HG02852 (cell line): ENCODE measurements at regions not wholly inside any gene's neighbourhood (a gene's known extent, or its start where the extent isn't known, plus 50 kb on each side); places are given as distances from the start of the nearest gene placed in this dataset.
"Not testable (repeated sequence)": the region's sequence is repeated elsewhere in the genome, so short reads cannot be mapped to it uniquely, and the experiment has no call there.

Experiments
- ATAC-seq: cut with Tn5 transposase; IDR thresholded peaks from one replicate; pipeline ENCODE4 v1.9.1; 2021; ENCODE audit warnings: mild to moderate bottlenecking, moderate library complexity; ENCODE audit not compliant: unreplicated experiment

DNA sequence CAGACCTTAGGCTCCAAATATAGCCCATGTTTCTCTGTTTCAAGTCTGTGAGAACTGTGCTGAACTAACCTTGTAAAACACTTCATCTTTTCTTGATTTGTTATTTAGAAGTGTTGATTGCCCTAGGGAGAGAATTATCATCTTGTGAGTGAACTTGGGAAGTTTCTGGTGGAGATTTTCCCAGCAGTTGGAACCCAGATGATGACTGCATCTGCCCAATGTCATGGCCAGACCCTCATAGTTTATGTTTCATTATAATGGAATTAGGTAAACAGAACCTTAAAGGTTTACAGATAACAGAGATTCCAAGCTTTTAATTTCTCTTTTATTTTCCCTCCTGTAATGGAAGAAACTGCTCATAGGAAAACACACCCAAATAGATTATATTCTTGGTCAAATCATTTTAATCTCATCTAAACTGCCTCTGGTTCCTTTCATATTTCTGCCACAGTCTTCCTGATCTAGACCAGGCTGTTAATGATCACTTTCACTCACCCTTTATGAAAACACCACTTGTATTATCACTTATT, 569.1 kb downstream of the KCTD12 start:
- no peak for ATAC-seq

DNA sequence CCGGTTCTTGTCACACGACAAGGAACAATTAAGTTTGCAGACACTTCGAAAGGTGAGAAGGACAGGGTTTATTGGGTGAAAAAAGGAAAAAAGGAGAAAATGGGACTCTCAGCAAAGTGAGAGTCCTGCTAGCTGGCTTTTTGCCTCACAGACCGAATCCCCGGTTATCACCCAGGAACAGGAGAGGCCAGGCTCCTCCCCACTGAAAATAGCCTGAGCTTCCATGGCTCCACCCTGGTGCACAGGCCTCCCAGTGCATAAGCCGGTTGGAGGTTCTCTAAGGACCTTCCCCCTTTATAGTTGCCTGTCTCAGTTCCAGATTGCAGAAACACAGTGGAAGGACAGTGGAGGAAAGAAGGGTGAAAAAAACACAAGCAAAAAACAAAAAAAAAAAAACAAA, 571.7 kb downstream of the KCTD12 start:
- ATAC-seq = no peak

DNA sequence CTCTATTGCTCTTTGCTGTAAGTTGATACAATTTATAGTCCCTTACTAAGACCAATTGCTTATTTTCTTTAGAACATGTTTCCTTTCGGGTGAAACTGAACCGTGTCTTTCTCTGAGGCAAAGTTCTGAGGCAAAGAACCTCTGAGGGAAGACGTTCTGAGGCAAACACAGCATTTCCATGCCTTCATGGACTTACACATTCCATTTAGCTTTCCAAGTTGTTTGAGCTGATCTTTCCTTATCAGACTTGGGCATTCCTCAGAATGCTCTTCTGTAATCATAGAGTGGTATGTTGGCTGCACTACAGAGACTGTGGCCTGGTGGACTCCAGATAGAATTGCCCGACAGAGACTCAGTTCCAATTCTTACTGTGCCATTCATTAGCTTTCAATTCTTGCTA, 579.1 kb downstream of the KCTD12 start:
- ATAC-seq = no peak

DNA sequence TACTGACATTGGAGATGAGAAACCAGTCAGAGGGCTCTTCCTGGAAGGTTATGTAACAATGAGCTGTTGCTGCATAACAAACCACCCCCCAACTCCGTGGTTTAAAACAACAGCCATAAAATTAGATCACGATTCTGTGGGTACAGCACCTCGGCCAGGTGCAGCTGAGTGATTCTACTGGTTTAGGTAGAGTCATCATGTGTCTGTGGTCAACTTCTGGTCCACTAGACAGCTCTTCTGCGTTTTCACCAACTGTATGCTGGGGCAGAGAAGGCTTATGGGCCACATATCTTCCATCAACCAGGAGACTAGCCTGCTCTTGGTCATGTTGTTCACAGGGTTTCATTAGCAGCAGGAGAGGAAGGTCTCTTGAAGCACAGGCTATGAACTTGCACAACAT, 585.5 kb downstream of the KCTD12 start:
- ATAC-seq = no peak

DNA sequence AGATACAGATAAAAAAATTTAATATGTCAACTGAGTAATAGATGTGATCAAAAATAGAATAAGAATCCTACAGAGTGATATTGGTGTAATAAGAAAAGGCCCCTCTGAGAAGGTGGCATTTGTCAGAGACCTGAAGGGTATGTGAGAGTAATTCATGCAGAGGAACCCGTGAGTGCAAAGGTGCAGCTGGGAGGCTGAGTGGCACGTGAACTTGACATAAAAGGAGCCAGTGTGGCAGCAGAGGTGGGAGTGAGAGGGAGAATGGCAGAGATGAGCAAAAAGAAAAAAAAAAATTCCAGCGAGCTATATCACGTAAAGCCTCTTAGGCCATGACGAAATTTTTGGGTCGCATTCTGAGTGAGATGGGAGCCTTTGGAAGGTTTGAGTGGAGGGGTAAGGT, 588.9 kb downstream of the KCTD12 start:
- ATAC-seq = no peak

DNA sequence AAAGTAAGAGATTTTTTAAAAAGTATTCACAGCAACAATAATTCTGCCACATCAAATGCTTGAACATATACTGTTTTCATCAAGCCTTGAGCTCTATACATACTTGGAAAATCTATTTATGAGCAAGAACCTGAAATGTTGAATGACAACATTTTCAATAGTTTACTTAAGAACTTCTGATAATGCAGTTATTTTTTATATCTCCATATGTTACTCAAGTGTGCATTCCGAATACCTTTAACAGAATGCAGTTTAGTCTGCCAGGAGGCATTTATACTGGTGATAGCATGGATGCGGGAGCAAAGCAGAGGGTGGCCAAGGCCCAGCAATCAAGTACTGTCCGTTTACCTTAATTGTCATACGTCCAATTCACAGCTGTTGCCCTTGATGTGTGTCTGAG, 589.5 kb downstream of the KCTD12 start:
- no peak for ATAC-seq

DNA sequence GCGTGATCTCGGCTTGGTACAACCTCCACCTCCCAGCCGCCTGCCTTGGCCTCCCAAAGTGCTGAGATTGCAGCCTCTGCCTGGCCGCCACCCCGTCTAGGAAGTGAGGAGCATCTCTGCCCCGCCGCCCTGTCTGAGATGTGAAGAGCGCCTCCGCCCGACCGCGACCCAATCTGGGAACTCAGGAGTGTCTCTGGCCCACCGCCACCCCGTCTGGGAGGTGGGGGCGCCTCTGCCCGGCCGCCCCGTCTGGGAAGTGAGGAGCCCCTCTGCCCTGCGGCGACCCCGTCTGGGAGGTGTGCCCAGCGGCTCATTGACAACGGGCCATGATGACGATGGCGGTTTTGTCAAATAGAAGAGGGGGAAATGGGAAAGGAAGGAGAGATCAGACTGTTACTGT, 591.2 kb downstream of the KCTD12 start:
- not testable (repeated sequence) for ATAC-seq

DNA sequence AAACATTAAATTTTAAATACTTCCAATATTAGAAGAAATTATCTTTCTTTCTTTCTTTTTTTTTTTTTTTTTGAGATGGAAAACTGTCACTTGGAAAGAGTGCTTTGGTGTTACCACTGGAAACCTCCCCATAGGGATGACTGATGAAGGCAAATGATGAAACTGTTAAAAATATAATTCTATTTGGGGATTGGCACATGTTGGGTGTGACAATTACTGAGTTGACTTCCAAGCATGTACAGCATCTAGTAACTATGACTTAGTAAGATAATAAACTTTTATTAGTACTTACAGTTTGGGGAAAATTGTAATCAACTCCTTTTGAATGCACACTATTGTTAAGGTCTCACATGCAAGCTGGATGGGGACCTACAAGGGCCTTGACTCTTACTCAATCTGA, 592.5 kb downstream of the KCTD12 start:
- ATAC-seq = no peak

DNA sequence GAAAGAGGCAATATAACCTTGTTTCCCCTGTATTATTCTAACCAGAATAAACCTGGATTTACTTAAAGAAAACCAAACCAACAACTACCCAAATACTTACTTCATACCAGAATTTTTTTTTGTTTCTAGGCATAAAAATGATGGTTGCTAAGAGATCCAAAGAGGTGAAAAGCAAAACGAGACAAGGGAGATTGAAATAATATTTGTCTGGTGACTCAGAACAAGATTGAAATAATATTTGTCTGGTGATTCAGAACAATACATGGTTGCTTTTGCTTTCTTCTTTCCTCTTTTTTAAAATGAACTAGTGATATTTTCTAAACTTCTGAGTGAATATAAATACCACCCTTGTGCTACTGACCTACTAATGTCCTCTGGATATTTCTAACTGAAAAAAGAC, 592.9 kb downstream of the KCTD12 start:
- ATAC-seq = no peak

DNA sequence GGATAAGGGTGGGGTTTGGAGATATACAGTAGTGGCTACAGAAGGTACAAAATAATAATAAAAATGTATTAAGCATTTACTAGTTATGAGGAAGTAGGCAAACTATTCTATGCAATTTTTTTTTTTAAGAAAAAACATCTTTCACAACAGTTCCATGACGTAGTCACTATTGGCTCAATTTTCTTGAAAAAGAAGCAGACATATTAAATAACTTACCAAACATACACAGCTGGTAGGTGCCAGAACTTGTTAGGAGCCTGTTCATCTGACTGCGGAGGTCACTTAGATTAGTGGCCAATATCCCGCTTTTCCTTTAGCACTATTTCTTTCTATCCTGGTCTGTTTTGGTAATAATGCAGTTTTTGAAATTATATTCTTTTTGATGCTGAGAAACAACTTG, 593.5 kb downstream of the KCTD12 start:
- no peak for ATAC-seq

DNA sequence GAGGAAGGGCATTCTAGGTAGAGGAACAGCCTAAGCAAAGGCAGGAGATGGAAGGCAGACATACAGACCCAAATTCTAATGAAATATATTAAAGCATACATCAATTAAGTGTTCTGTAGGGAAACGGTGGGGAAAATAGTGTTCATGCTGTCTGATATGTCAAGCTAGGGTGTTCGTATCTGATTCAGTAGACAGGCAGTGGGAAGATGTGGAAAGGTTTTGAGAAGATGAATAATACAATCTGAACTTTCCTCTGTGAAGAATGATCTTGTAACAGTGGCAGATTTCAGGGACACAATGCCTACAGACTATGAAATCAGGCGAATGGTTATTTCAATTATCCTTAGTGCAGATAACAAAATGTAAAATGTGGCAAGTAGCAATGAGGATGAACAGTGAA, 594.2 kb downstream of the KCTD12 start:
- ATAC-seq = no peak

DNA sequence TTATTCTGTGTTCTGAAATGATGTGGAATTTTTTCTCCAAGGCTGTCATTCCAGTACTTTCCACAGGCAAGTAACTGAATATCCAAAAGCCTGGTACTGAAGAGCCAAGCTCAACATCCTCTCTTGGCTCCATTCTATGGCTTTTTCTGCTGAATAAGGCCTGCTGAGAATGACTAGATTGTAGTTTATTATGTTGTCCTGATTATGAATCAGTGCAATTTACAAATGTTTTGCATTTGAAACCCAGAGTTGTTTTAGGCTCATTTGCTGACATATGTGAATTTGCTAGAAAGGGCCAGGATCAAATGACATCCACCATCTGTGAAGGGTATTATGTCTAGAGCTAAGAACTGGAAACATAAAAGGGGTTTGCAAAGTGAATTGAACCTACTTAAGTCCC, 596.6 kb downstream of the KCTD12 start:
- ATAC-seq = no peak

DNA sequence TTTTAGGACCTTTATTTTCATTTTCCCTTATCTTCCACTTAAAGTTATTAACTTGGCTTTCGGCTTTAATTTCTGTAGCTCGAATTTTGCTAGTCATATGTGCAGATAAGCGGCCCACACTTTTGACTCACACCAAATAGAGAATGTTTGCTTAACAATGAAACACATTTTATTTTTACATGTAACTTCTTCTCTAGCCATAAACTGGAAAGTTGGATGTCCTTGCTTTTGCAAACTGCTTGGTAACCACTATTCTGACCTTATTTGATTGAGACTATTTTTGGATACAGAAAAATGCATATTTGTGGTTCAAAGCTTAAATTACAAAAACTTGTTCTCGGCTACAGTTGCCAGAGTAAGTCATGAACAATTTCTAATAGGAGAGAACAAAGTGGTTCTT, 600.0 kb downstream of the KCTD12 start:
- no peak for ATAC-seq

DNA sequence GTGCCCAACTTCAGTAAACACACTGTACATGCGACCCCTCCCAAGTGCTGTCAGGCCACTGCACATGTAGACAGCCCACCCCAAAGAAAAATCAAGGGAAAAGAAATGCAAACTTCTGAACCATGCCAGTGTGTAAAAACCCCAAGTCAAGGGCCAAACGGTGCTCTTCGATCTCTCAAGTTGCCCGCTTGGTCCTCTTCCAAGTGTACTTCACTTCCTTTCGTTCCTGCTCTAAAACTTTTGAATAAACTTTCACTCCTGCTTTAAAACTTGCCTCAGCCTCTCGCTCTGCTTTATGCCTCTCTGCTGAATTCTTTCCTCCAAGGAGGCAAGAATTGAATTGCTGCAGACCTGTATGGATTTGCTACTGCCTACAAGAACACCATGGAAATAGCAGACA, 600.7 kb downstream of the KCTD12 start:
- ATAC-seq = no peak

DNA sequence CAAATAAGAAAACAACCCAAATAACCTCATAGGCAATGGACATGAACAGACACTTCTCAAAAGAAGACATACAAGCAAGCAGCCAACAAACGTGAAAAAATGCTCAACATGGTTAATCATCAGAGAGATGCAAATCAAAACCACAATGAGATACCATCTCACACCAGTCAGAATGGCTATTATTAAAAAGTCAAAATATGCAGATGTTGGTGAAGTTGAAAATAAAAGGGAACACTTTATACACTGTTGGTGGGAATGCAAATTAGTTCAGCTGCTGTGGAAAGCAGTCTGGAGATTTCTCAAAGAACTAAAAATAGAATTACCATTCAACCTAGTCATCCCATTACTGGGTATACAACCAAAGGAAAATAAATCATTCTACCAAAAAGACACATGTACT, 606.4 kb downstream of the KCTD12 start:
- ATAC-seq = not testable (repeated sequence)

DNA sequence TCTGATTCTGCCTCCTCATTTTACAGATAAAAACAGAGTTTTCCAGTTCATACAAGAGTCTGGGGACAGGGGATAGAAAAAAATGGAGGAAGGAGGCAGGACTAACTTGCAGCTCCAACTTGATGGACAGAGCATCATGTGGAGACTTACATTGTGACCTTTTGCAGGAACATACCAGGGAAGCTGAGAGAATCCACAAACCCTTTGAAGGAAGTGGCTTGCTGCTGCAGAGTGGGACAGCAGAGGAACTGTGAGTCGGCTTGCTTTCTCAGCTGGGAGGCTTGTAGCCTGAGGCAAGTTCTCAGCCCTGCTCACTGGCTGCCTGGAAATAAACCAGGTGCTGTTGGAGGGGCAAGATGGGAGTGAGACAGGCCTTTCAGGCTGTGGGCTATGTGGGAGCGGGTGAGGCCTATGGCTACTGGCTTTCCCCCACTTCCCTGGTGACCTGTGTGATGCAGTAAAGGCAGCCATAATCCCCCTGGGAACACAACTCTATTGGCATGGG, 614.4 kb downstream of the KCTD12 start:
- no peak for ATAC-seq

DNA sequence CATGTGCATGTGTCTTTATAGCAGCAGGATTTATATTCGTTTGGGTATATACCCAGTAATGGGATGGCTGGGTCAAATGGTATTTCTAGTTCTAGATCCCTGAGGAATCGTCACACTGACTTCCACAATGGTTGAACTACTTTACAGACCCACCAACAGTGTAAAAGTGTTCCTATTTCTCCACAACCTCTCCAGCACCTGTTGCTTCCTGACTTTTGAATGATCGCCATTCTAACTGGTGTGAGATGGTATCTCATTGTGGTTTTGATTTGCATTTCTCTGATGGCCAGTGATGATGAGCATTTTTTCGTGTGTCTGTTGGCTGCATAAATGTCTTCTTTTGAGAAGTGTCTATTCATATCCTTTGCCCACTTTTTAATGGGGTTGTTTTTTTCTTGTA, 617.9 kb downstream of the KCTD12 start:
- ATAC-seq = not testable (repeated sequence)

DNA sequence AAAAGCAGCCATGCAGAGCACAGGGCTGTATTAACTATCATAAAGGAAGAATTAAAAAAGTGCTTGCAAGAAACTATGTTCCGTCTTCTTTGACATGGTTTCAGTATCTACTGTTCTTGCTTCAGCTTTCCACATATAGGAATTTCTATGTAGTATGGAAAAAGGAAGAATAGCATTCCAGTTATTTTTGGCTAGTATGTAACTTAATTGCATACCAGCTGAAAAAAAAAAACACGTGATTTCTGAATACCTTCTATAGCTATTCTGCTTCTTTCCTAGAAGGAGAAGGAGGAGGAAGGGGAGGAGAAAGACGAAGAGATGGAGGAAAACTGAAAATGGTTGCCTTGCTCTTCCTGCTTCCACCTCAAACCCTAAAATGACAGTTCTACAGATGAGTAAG, 619.0 kb downstream of the KCTD12 start:
- no peak for ATAC-seq

DNA sequence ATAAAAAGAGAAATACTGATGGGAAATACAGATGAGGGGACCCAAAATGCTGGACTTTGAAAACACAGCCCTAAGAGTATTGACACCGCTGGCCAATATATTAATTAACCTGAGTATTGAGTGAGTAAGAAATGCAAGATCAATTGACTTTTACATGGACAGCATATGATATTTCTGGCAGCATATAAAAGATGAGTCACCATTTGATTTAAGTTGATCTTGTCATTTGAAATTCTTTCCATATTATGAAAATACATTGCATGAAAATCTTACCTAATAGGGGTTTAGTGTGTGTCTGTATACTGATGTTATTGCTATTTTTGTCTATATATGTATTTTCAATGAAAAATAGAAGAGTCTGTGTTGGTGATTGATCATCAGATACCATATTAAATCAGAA, 619.6 kb downstream of the KCTD12 start:
- no peak for ATAC-seq

DNA sequence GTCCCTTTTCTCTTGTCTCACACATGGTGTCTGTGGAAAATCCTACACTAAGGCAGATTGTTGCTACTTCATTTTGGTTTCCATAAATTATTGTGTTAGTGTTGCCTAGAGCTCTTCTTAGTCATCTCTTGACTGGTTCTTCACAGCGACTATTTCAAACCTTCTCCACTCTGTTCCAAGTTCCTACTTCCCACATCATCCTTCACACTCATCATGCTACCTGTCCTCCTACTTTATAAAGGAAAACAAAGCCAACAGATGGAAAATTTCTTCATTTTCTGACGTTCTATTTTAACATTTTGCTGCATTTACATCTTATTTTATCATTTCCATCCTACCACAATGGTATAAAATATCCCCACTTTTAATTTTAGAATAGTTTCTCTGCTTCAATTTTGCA, 614.1 kb downstream of the LMO7 start:
- no peak for ATAC-seq

DNA sequence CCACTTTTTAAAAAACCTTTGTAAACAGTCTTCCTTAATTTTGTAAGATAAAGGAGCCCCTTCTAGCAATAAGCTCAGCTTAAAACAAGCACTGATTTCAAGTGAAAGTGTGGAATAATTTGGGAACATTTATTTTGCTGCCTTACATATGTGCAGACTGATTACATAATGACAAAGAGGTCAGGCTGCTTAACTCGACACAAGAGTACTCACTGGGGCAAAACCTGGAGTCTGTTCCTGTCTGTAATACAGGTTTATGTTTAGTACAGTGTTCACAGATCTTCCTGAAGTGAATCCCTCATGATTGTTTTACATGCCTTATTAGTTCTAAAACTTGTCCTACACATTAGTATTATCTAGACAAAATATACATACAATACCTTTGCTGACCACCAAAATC, 609.8 kb downstream of the LMO7 start:
- no peak for ATAC-seq

DNA sequence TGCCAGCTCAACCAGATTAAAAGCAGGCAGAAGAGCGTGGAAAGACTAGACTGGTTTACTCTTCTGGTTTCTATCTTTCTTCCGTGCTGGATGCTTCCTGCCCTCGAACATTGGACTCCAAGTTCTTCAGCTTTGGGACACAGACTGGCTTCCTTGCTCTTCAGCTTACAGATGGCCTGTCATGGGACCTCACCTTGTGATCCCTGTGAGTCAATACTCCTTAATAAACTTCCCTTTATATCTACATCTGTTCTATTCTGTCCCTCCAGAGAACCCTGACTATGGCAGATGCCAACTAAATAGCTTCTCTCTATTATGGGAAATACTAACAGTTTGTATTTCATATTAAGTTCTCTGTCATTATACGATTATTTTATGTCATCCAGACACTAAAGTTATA, 609.1 kb downstream of the LMO7 start:
- no peak for ATAC-seq

DNA sequence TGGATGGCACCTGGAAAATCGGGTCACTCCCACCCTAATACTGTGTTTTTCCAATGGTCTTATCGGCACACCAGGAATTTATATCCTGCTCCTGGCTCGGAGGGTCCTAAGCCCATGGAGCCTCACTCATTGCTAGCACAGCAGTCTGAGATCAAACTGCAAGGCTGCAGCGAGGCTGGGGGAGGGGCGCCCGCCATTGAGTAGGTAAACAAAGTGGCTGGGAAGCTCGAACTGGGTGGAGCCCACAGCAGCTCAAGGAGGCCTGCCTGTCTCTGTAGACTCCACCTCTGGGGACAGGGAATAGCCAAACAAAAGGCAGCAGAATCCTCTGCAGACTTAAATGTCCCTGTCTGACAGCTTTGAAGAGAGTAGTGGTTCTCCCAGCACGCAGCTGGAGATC, 607.0 kb downstream of the LMO7 start:
- not testable (repeated sequence) for ATAC-seq
